OCI-LY7 (cell line): ENCODE measurements at regions not wholly inside any gene's neighbourhood (a gene's known extent, or its start where the extent isn't known, plus 50 kb on each side); places are given as distances from the start of the nearest gene placed in this dataset.

Experiments used
- BruUV-seq: library from RNA; stranded (reverse); fragments of 400-500 nt; replicated peaks from 2 replicates; lab custom pipeline; 2021; lab: Mats Ljungman, UMichigan
- CTCF ChIA-PET: fragments of 300-600 bp; sonication (Branson Sonifier 250); formaldehyde crosslinking; loops from one replicate; lab custom pipeline; 2022; ENCODE audit warnings: antibody characterized with exemption; ENCODE audit not compliant: unreplicated experiment; lab: Charles Lee
- POLR2A ChIA-PET: fragments of 300-600 bp; sonication (Branson Sonifier 250); formaldehyde crosslinking; loops from one replicate; lab custom pipeline; 2022; ENCODE audit warnings: antibody characterized with exemption; lab: Charles Lee
- DNase-seq: peaks from one replicate; pipeline ENCODE4 v3.0.0-alpha.2; 2015; ENCODE audit warnings: low spot score
- H2AFZ ChIP-seq: fragments of 200-600 bp; sonication (generic), shearing (Covaris generic); 2 replicates; pipeline ENCODE4 v1.6.1; 2014; ENCODE audit warnings: mild to moderate bottlenecking, antibody characterized with exemption, low read length, moderate library complexity
- H3K27ac ChIP-seq: fragments of 200-600 bp; sonication (generic); 2 replicates; pipeline ENCODE4 v1.5.1; 2014; ENCODE audit warnings: mixed run types, low read depth, mild to moderate bottlenecking, moderate library complexity, low read length, inconsistent platforms; ENCODE audit not compliant: poor library complexity, severe bottlenecking
- H3K36me3 ChIP-seq: fragments of 200-600 bp; sonication (generic); 2 replicates; pipeline ENCODE4 v1.6.1; 2014; ENCODE audit warnings: mild to moderate bottlenecking, antibody characterized with exemption, low read length, moderate library complexity, mixed read lengths; ENCODE audit not compliant: insufficient read depth
- H3K4me1 ChIP-seq: fragments of 200-600 bp; sonication (generic); 2 replicates; pipeline ENCODE4 v1.5.1; 2014; ENCODE audit warnings: mild to moderate bottlenecking, low read length; ENCODE audit not compliant: insufficient read depth, poor library complexity, severe bottlenecking
- H3K4me2 ChIP-seq: fragments of 200-600 bp; sonication (generic); 2 replicates; pipeline ENCODE4 v1.6.1; 2014; ENCODE audit warnings: mild to moderate bottlenecking, low read length
- H3K4me3 ChIP-seq: fragments of 200-600 bp; sonication (generic); 2 replicates; pipeline ENCODE4 v1.5.1; 2014; ENCODE audit warnings: mild to moderate bottlenecking, low read depth, low read length; ENCODE audit not compliant: poor library complexity, severe bottlenecking
- H3K79me2 ChIP-seq: fragments of 200-600 bp; sonication (generic); 2 replicates; pipeline ENCODE4 v1.6.1; 2016; ENCODE audit warnings: low read depth, mild to moderate bottlenecking, low read length, moderate library complexity, mixed read lengths; ENCODE audit not compliant: insufficient read depth
- H3K9me2 ChIP-seq: fragments of 200-600 bp; sonication (generic); 2 replicates; pipeline ENCODE4 v1.6.1; 2016; ENCODE audit warnings: mild to moderate bottlenecking, low read length, mixed read lengths; ENCODE audit not compliant: insufficient read depth
- H3K9me3 ChIP-seq: fragments of 200-600 bp; sonication (generic); 2 replicates; pipeline ENCODE4 v1.6.1; 2014; ENCODE audit warnings: mild to moderate bottlenecking, mixed run types, low read length, mixed read lengths
- H4K20me1 ChIP-seq: fragments of 200-600 bp; sonication (generic); 2 replicates; pipeline ENCODE4 v1.6.1; 2014; ENCODE audit warnings: mild to moderate bottlenecking, antibody characterized with exemption, low read length, moderate library complexity, mixed read lengths; ENCODE audit not compliant: insufficient read depth
- CTCF ChIP-seq: fragments of 200-600 bp; sonication (generic); conservative IDR thresholded peaks from 2 replicates; pipeline ENCODE4 v1.5.1; 2014; ENCODE audit warnings: mild to moderate bottlenecking, antibody characterized with exemption, low read length, moderate library complexity, mixed read lengths
- EZH2phosphoT487 ChIP-seq: fragments of 200-600 bp; sonication (generic); IDR thresholded peaks from 2 replicates; pipeline ENCODE4 v1.6.1; 2018; ENCODE audit warnings: low read depth, borderline replicate concordance, mild to moderate bottlenecking, mixed run types, antibody characterized with exemption, low read length, moderate library complexity, mixed read lengths
- intact Hi-C: fragments of 100-400 bp; cut with micrococcal nuclease; formaldehyde crosslinking; loops from one replicate; pipeline ENCODE4 v1.10.0; 2022; ENCODE audit not compliant: unreplicated experiment

- Histone ChIP-seq H3K4me2 (no peak overlapping the region), H3K36me3 (no peaks in the 10 kb centered on the region)
- intact Hi-C loops: no loop called here
These were observed 68.4 kb upstream of the ARHGAP5 start for GRCh38 chr14:32008602-32009193.

GRCh38 chr14:32009221-32009975, 67.7 kb upstream of the ARHGAP5 start:
- Histone ChIP-seq H3K36me3 (no peaks in the 10 kb centered on the region), H3K4me3 (no peak overlapping the region), H3K4me1 (no peaks in the 10 kb centered on the region), H3K79me2 (no peaks in the 10 kb centered on the region), H3K9me3 (no peaks in the 10 kb centered on the region), H3K9me2 (no peaks in the 10 kb centered on the region), H2AFZ (no peak overlapping the region), H4K20me1 (no peaks in the 10 kb centered on the region), H3K27ac (no peak overlapping the region), H3K4me2 (no peak overlapping the region)
- no peak for TF ChIP-seq EZH2phosphoT487
- no peak for TF ChIP-seq CTCF
- ChIA-PET CTCF (no interaction called here), POLR2A (no interaction called here)
- BruUV-seq: no TSS peak
- intact Hi-C loops: no loop called here
- no peak for DNase-seq

More at GRCh38 chr14:32008602-32009193, 68.4 kb upstream of the ARHGAP5 start:
- H3K27ac ChIP-seq: no peak overlapping the region
- no peak for TF ChIP-seq EZH2phosphoT487
- no peak for TF ChIP-seq CTCF
- H2AFZ ChIP-seq: no peak overlapping the region
- no peaks in the 10 kb centered on the region for H3K4me1 ChIP-seq
- BruUV-seq: no TSS peak
- no peak overlapping the region for H3K4me3 ChIP-seq
- CTCF ChIA-PET: no interaction called here
- no peaks in the 10 kb centered on the region for H3K9me3 ChIP-seq
- no peaks in the 10 kb centered on the region for H4K20me1 ChIP-seq
- no peaks in the 10 kb centered on the region for H3K79me2 ChIP-seq
- POLR2A ChIA-PET: interaction anchor here (1.6 kb wide), 1 partner anchor 10 kb away, joined by 5 read pairs; no protein-coding TSS in a partner anchor
- H3K9me2 ChIP-seq: no peaks in the 10 kb centered on the region
- no peak for DNase-seq

GRCh38 chr14:32009976-32010581, 67.0 kb upstream of the ARHGAP5 start:
- H3K79me2 ChIP-seq: no peaks in the 10 kb centered on the region
- no peaks in the 10 kb centered on the region for H3K36me3 ChIP-seq
- TF ChIP-seq CTCF (no peak), EZH2phosphoT487 (no peak)
- H3K4me1 ChIP-seq: no peaks in the 10 kb centered on the region
- no peak overlapping the region for H3K4me2 ChIP-seq
- intact Hi-C loops: no loop called here
- no peak for DNase-seq
- ChIA-PET CTCF (no interaction called here), POLR2A (no interaction called here)
- no peak overlapping the region for H3K27ac ChIP-seq
- no peaks in the 10 kb centered on the region for H3K9me2 ChIP-seq
- H4K20me1 ChIP-seq: no peaks in the 10 kb centered on the region
- no TSS peak for BruUV-seq
- no peak overlapping the region for H2AFZ ChIP-seq
- H3K9me3 ChIP-seq: no peaks in the 10 kb centered on the region
- H3K4me3 ChIP-seq: no peak overlapping the region
